ENCODE measurements at regions not wholly inside any gene's neighbourhood (a gene's known extent, or its start where the extent isn't known, plus 50 kb on each side); places are given as distances from the start of the nearest gene placed in this dataset.

DNA sequence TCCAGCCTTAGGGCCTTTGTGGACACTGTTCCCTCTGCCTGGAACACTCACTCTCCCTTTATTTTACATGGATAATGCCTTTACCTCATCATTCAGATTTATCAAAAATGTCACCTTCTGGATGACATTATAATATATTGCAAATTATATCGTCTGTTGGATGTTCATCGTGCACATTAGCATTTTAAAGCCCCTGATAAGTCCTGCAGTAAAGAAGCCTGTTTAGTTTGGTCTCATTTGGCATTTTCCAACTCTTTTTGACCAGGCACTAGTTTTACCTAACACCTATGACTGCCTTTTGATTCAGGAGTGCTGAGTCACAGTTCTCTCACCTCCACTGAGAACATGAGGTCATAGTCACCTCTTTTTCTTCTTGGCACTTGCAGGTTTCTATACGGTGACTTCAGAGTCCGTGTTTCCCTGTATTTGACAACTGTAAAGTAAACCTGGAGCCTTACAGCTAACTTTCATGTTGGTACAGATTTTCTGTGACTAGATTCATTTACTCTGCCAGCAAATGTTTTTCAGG lies 57.7 kb upstream of the STC2 start:
- TF ChIP-seq, protein P1, sequence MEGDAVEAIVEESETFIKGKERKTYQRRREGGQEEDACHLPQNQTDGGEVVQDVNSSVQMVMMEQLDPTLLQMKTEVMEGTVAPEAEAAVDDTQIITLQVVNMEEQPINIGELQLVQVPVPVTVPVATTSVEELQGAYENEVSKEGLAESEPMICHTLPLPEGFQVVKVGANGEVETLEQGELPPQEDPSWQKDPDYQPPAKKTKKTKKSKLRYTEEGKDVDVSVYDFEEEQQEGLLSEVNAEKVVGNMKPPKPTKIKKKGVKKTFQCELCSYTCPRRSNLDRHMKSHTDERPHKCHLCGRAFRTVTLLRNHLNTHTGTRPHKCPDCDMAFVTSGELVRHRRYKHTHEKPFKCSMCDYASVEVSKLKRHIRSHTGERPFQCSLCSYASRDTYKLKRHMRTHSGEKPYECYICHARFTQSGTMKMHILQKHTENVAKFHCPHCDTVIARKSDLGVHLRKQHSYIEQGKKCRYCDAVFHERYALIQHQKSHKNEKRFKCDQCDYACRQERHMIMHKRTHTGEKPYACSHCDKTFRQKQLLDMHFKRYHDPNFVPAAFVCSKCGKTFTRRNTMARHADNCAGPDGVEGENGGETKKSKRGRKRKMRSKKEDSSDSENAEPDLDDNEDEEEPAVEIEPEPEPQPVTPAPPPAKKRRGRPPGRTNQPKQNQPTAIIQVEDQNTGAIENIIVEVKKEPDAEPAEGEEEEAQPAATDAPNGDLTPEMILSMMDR (IDR thresholded peaks at IDR 0.05): no peak
- no peak for TF ChIP-seq POLR2A (IDR thresholded peaks at IDR 0.05)
- 70 to 88% (median 83%) methylated on average over 4 of the region's 4 CpGs for WGBS, 4 donors
- no peak overlapping the region for H3K4me3 ChIP-seq

DNA sequence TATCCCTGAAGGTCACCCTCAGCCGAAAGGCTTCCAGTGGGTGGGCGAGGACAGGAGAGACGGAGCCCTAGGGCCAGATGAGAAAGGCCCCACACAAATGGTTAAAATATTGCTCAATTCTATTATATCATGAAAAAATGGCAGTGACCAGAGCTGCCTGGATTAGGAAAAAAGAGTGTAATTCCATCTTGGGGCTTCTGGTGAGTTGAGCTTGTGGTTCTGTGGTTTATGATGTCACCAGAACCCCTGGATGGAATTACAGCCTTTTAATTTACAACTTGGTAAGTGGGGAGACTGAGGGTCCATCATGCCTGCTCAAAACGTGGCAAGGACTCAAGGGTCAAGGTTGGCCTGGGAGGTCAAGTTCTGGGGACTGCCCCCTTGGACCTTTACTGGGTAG lies 55.5 kb upstream of the STC2 start:
- TF ChIP-seq, protein P1 (IDR thresholded peaks at IDR 0.05): no peak
- TF ChIP-seq POLR2A (IDR thresholded peaks at IDR 0.05): no peak
- Histone ChIP-seq H3K27me3 (peaks cover 6% of the 10 kb centered on the region), H3K36me3 (replicated peaks in 1 of 2) (no peaks in the 10 kb centered on the region), H3K4me3 (no peak overlapping the region), H3K4me1 (replicated peaks in 1 of 2) (no peaks in the 10 kb centered on the region), H3K9me3 (replicated peaks in 1 of 3) (no peaks in the 10 kb centered on the region), H3K27ac (no peak overlapping the region)
- no peak for DNase-seq
- 74 to 82% (median 80%) methylated on average over 4 of the region's 4 CpGs for WGBS, 4 donors
- intact Hi-C loops (cut with DNase I): no loop called here

More for the DNA sequence above, 57.7 kb upstream of the STC2 start:
- Histone ChIP-seq H3K4me1 (replicated peaks in 1 of 2) (no peaks in the 10 kb centered on the region), H3K27ac (no peak overlapping the region), H3K36me3 (replicated peaks in 1 of 2) (no peaks in the 10 kb centered on the region), H3K9me3 (replicated peaks in 1 of 3) (no peaks in the 10 kb centered on the region), H3K27me3 (no peaks in the 10 kb centered on the region)
- DNase-seq: no peak
- intact Hi-C loops (cut with DNase I): no loop called here

DNA sequence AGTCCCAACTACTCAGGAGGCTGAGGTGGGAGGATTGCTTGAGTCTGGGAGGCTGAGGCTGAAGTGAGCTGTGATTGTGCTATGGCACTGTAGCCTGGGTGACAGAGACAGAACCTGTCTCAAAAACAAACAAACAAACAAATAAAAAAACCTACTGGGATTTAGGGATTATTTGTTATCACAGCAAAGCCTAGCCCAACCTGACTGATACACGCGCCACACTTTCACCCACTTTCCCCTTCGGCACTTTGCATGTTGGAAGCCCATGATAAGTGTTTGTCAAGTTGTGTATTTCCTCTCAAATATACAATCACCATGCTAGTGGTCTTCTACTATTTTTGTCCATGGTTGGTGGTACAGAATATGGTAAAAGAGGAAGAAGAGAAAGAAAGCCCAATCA lies 50.5 kb upstream of the STC2 start:
- H3K9me3 ChIP-seq (replicated peaks in 1 of 3): no peaks in the 10 kb centered on the region
- no peaks in the 10 kb centered on the region for H3K4me1 ChIP-seq (replicated peaks in 1 of 2)
- intact Hi-C loops (cut with DNase I): no loop called here
- 92 to 97% (median 95%) methylated on average over 3 of the region's 3 CpGs for WGBS, 4 donors
- no peak overlapping the region for H3K4me3 ChIP-seq
- no peaks in the 10 kb centered on the region for H3K36me3 ChIP-seq (replicated peaks in 1 of 2)
- DNase-seq: no peak
- TF ChIP-seq POLR2A (IDR thresholded peaks at IDR 0.05): no peak
- TF ChIP-seq, protein P1 (IDR thresholded peaks at IDR 0.05): no peak
- peaks cover 6% of the 10 kb centered on the region for H3K27me3 ChIP-seq
- no peak overlapping the region for H3K27ac ChIP-seq

All from adrenal gland (tissue), 9 donors.